ENCODE measurements at regions not wholly inside any gene's neighbourhood (a gene's known extent, or its start where the extent isn't known, plus 50 kb on each side); places are given as distances from the start of the nearest gene placed in this dataset.

GRCh38 chr17:79428988-79429387 lies 181.9 kb downstream of the RBFOX3 start:
- H3K4me2 ChIP-seq (ENCODE audit: insufficient read depth, insufficient read length, low read length), result no peak overlapping the region
- H3K14ac ChIP-seq (ENCODE audit: insufficient read depth, low read length), result no peak overlapping the region
- no peak overlapping the region for H2BK120ac ChIP-seq (ENCODE audit: low read depth, low read length, poor library complexity, severe bottlenecking)
- no peaks in the 10 kb centered on the region for H3K23me2 ChIP-seq (ENCODE audit: insufficient read length, low read depth, low read length, poor library complexity, severe bottlenecking)
- H3K9ac ChIP-seq (ENCODE audit: extremely low read depth, insufficient read length, low read length), result no peak overlapping the region
- DNase-seq, result no peak
- no peak overlapping the region for H3K56ac ChIP-seq (ENCODE audit: insufficient read length, low read depth, low read length)
- no peak overlapping the region for H3T11ph ChIP-seq (ENCODE audit: low read length)
- no peak overlapping the region for H2AFZ ChIP-seq (ENCODE audit: low read length)
- no peak overlapping the region for H2BK15ac ChIP-seq (ENCODE audit: low read depth, low read length)
- no peaks in the 10 kb centered on the region for H3K27me3 ChIP-seq (ENCODE audit: insufficient read depth, low read length)
- H3K79me1 ChIP-seq (ENCODE audit: insufficient read depth, low read depth, low read length, poor library complexity, severe bottlenecking), result no peaks in the 10 kb centered on the region
- no peak overlapping the region for H4K5ac ChIP-seq (ENCODE audit: insufficient read length, low read depth, low read length)
- Mint-ChIP-seq H3K36me3 (ENCODE audit: insufficient read depth in 1 of 3, low read depth in 3 of 3) (no peaks in the 10 kb centered on the region), H3K27me3 (ENCODE audit: low read depth) (peaks cover 18% of the 10 kb centered on the region; the same call in 1 of the 2 replicates), H3K4me3 (no peak overlapping the region), H3K4me1 (peaks cover 2 to 12% of the 10 kb centered on the region in 2 experiments; a peak in 1 of 4 replicates), H3K9me3 (peaks cover 3% of the 10 kb centered on the region in 2 experiments; a peak in 1 of 5 replicates), H3K27ac (peak overlapping the region in 1 of 3 experiments; percentile 12; a peak in 1 of 7 replicates)
- no CpG with 5 or more reads among the region's 12 CpGs for WGBS (ENCODE audit: extremely low coverage, insufficient read length, low lambda C conversion rate)
- no peak overlapping the region for H2BK12ac ChIP-seq (ENCODE audit: insufficient read length, low read depth, low read length)
- H3K18ac ChIP-seq (ENCODE audit: insufficient read length, low read depth, low read length), result no peak overlapping the region
- H4K8ac ChIP-seq (replicated peaks; ENCODE audit: insufficient read length, low read depth, low read length), result no peak overlapping the region
- no peaks in the 10 kb centered on the region for H3K4me1 ChIP-seq (ENCODE audit: insufficient read depth, low read length)
- no peak overlapping the region for H3K27ac ChIP-seq (ENCODE audit: insufficient read length, low read depth, low read length)
- no peaks in the 10 kb centered on the region for H4K20me1 ChIP-seq (ENCODE audit: control insufficient read depth, insufficient read depth, insufficient read length)
- no peak overlapping the region for H2AK5ac ChIP-seq (ENCODE audit: insufficient read length, low read length)
- no peaks in the 10 kb centered on the region for H3K79me2 ChIP-seq (ENCODE audit: insufficient read depth, low read length)
- H3K4ac ChIP-seq (ENCODE audit: low read depth, low read length), result no peak overlapping the region
- no peaks in the 10 kb centered on the region for H3K9me3 ChIP-seq (ENCODE audit: control insufficient read depth, low read depth, low read length)
- TF ChIP-seq CTCF (conservative IDR thresholded peaks at IDR 0.05), result no peak
- no peak overlapping the region for H2BK20ac ChIP-seq (ENCODE audit: low read depth, low read length, poor library complexity, severe bottlenecking)
- no peak overlapping the region for H3K23ac ChIP-seq (ENCODE audit: insufficient read length, low read depth, low read length)
- no peak overlapping the region for H4K91ac ChIP-seq (ENCODE audit: insufficient read length, low read depth, low read length)
- H2BK5ac ChIP-seq (ENCODE audit: insufficient read length, low read length), result no peak overlapping the region

Measured in H9 (cell line).